HG03039 (cell line): ENCODE measurements at regions not wholly inside any gene's neighbourhood (a gene's known extent, or its start where the extent isn't known, plus 50 kb on each side); places are given as distances from the start of the nearest gene placed in this dataset.
A peak's percentile ranks its signal among the peaks of the same experiment; 100 is the strongest.

ENCODE experiments used
- ATAC-seq: cut with Tn5 transposase; IDR thresholded peaks from one replicate; pipeline ENCODE4 v1.9.1; 2021; ENCODE audit warnings: mild to moderate bottlenecking, moderate library complexity; ENCODE audit not compliant: unreplicated experiment

DNA sequence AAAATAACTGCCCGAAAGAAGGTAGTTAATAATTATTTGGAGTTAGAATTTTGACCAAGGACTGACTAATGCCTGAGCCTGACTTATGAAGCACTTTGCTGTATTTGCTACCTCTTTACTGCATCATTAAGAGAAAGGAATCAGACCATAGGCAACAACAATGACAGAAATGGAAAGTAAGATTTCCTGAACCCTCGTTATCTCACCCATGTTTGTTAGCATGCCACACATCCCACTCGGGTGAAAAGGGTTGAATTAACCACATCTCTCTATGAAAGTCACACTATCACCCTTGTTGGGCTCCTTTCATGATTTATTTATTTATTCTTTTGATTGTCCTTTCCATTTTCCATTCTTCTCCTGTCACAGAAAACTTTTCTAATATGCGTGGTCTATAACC, 59.6 kb downstream of the OLIG3 start:
- ATAC-seq = no peak

DNA sequence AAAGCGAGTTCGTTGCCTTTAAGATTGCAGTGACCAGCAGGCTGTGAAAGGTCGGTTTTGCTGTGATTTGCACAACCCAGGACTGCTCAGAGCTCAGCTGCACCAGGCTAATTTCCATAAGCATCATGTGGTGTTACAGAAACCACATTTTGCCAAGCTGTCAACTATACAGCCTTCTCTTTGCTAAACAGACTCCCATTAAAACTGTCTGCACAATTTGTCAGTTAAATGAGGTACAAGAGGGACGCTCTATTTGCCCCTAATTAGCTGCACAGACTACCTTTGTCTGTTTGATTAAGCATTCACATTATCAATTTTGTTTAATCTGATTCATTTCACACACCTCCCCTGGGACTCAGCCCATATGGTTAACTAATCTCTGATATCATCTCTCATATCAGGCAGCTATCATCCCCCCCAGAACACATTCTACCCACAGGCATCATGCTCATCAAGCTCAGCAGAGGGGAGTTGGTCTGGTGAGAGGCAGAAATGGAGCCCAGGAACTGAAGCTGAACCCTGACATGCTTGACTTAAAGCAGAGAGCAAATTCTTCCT, 62.1 kb downstream of the OLIG3 start:
- ATAC-seq = peak; percentile 74

DNA sequence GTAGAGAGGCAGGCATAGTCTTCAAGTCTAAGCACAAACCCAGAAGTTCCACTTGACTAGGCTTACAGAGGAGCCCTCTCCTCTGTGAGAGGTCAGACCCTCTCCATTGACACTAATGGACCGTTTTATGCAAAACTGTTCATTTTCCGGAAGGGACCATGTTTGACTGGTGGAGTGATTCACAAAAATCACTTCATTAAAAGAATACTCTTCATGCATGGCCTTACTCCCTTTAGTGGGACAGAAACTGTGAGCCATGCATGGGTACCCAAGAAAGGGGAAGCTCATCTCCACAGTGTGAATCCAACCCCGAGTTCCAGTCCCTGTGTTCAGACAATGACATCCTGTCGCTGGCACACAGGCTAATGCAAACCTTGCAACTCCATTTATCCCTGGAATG, 63.2 kb downstream of the OLIG3 start:
- ATAC-seq = no peak

DNA sequence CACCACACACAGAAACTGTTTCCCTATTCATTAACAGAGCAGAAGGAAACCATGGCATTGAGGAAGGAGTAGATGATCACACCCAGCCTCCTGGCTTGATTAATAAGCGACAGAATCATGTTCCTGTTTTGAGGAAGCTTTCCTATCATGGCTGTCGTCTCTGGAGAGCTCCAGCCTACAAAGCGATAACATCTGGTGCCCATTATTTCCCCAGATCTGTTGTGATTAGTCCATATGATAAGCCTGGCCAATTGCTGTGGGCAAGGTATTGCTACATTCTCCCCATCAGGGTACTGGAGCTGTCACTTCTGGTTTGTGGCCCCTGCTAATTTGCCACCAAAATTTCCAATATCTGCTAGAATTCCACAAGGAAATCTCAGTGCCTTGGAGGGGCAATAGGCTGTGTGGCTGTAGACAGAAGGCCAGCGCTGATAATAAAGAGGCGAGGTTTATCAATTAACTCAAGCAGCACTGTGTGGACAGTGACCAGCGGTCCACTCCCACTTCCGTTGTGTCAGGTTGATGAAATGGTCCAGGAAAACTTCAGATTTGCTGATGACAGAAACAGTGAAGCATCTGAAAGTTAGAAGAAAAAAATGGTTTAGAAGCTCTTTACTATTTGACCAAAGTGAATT, 66.4 kb downstream of the OLIG3 start:
- no peak for ATAC-seq

DNA sequence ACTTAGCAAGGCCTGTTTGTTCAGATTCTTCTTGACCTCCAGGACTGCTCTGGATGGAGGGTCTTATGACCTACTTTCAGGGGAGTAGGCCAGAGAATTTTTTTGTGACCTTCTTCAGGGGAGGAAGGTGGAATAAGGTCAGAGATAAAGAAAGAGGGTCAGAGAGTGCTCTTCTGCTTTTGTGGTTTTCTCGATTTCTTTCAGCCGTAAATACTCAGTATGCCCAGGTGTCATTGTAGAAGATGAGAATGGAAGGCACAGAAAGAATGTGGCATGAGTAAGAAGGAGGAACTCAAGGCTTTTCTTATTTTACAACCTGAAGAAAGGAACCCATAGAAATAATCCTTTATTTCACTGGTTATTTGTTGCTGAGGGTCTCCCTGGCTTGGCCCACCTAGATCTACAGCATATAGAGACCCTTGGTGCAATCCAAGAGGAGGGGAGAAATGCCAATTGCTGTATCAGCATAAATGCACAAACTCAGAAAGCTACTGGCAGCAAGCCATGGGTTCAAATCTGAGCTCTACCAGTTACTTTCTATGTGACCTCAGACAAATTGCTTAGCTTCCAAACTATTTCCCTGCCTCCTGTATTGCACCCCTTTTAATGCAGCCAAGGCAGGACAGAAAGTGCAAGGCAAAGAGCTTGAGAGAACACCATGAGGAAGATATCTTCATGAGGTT, 68.0 kb downstream of the OLIG3 start:
- ATAC-seq = no peak

DNA sequence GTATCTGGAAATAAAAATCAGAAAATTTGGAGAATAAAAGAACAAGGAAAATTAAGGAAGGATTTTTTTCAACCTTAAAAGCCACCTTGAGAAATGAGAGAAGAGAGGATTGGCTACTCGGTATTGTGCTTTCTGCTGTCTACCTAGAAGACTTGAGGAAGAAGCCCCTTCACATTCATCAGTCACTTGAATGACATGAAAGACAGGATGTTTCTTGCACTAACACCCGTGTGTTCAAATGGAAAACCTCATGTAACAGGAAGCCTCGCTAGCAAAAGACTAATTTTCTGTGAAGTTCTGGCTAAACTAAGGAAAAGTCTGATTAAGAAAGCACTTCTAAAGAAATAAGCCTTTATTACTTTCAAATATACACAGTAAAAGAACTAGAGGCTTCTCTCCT, 69.9 kb downstream of the OLIG3 start:
- ATAC-seq = no peak

DNA sequence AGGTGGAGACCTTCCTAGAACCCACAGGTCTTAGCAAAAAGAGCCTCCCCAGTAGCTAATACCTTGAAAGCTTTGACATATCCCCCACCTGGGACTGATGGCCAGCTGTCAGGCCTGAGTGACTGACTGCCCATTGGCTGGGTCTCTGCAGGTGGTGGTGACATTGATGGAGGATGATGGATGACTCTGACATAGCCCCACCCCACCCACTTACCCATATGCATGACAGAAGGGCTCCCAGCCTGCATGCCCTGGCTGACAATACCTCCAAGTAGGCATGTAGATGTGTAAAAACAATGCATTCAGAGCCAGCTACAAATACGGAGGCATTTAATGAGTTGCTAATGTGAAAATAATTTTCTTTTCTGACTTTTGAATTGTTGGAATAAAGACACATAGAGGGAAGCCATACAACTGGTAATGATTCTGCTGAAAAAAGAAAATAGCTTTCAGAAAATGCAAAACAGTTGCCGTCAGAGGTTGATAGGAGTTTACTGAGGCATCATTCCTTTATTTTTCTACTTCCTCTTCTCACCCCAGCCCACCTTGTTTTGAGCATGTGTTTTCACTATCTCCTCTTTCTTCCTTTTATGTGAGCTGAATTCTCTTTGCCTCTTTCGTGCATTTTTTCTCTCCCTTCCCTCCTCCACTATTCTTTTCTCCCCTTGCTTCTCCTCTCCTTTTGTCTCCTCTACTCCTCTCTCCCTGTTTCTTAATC, 70.6 kb downstream of the OLIG3 start:
- no peak for ATAC-seq

DNA sequence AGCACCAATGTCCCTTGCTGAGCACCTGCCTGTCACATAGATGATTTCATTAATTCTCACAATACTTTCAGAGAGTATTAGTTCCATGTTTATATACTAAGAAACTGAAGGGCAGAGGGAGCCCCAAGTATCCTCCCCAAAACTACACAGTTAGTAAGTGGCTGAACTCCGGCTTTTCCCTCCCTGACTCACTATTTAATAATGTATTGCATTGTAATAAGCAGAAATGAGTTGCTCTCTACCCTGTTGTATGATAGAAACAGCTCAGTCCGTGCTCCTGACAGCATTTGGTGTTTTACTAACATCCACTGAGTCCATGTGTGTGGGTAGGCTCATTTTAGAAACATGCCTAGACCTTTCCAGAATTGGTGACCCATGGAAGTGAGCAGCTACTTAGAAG, 76.8 kb downstream of the OLIG3 start:
- ATAC-seq = no peak

DNA sequence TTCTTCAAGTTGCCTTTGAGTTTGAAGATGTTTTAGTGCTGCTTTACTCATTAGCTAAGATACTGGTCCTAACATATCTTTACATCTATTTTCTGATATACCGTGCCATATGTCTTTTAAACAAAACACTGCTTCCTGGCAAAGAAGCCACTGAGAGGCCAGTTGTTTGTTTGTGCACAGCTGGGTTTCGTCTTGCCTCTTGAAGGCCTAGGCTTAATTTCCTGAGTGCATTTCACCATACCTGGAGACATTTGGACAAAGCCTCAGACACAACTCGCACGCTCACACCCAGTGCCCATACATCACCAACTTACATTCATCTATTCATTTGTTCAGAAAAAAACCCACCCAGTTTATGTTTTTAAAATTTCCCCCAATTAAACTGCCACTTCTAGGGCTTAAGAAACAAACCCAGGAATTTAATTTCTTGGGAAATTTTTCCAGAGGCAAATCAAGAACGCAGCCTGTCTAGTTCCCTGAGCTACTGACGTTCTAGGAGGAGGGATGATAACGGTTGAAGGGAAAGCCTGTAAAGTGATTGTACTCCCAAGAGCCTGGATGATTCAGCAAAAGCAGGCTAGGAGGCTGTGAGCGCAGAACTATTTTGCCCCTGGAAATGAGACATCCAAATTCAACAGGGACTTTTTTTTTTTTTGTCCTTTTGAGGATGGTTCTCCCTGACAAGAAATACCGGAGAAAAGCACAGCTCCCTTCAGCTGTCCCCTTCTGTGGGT, 77.7 kb downstream of the OLIG3 start:
- ATAC-seq = no peak

DNA sequence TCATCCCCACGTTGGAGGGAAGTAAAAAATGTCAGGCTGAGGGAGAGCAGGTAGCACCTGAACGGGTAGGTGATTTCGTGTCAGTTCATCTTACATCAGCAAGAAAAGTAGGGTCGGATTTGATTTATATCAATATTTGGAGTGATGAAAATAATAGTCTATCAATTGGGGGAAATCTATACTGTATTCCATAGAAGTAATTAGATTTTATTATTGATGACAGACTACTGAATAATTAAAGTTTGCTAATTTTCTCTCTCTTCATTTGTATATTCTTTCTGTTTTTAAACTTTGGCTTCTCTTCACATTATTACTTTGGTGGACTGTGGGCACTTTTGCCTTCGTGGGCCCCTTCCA, 78.4 kb downstream of the OLIG3 start:
- ATAC-seq = no peak

DNA sequence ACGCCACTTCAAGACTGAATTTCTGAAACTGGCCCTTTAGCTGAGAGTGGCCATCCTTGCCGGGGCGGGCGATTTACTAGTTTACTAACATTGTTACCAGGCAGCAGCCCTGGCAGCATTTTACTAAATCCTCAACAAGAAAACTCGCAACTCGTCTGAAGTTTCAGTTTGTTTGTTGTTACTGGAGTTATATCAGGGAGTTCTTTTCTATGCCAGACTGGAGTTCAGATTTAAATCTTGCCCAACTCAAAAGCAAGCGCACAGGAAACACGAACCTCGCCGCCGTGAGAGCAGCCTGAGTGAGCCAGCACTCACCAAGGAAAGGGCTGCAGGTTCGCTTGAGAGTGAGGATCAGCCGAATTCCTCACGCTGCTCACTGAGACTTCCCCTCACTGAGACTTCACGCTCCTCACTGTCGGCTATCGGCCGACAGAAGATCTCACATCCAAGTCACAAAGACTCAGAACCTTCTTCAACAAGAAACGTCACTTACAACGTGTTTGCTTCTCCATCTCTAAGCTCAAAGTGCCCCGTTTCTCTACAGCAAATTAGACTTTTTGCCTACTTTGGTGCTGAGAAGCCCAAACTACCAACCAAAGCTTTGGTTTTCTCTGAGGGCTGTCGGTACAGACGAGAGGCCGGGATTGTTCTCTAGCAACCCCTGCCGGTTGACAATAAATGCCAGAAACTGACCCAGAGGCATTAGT, 78.9 kb downstream of the OLIG3 start:
- peak; percentile 88 for ATAC-seq

DNA sequence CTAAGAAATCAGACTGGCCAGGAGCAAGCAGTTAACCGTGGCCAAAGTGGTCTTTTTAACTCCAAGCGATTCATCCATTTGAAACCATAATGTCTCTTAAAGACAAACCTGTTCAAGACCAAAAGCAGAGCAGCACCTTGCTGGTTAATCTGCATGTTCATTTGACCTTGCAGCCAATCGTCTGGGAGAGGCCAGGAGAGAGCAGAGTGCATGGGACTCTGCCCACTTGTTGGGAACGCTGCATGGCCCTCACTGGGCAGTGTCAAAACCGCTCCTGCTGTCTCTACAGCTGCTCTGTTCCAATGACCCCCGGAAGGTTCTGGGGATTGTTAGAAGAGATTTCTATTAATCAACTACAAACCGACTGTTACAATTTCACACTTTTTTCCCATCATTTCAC, 79.6 kb downstream of the OLIG3 start:
- no peak for ATAC-seq

DNA sequence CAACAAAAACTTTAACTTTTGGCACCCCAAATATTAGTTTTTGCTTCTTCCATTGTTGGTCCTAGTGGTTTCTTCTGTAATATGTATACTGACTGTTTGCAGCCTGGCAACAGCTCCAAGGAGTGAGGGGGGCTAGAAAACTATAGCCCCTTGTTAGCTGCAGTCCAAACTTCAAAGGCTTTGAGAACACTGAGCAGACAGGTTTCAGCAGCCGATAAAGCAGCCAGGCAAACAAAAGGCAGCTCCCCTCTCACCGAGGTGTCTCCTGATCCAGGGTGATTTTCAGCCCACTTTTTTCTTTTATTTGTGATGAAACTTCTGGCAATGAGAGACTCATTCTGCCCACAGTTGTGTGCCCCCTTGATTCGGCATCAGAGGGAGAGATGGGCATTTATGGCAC, 80.7 kb downstream of the OLIG3 start:
- no peak for ATAC-seq

DNA sequence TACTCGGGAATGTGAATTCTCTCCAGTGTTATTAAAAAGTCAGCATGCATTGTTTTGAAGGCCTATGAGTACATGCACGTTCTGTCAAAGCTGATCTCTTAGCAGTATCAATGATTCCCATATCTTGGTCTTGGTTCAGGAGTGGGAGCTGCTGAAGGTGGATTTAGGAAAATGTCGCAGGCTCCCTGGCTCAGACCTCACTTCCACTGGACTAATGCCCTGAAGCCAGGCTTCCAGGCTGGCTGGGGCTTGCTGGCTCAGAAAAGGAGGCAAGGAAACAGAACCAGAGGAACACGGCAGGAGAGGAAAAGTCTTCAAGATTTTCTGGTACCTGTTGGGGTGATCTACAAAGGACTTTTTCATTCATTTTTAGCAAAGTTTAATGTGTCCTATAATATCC, 81.6 kb downstream of the OLIG3 start:
- no peak for ATAC-seq

DNA sequence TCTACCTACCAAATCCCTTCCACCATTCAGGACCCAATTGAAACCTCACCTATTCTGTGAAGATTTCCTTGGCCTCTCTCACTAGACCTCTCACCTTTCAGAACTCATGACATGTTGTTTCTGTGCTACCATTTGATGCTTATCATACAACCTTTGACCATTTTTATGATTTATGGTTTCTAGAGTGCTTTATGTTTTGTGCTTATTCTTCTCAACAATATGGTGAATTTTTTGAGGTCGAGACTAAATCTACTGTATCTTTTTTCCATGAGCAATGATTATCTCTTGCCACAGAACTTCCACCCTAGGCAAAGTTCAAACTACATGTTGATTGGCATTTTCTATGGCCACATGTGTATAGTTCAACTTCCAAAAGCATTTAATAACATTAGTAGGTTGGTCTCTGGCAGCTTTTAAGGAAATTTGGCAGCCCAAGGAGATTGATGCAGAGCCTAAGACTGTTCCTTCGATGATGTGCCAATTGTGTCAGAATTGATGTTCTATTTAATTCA, 84.9 kb downstream of the OLIG3 start:
- no peak for ATAC-seq

DNA sequence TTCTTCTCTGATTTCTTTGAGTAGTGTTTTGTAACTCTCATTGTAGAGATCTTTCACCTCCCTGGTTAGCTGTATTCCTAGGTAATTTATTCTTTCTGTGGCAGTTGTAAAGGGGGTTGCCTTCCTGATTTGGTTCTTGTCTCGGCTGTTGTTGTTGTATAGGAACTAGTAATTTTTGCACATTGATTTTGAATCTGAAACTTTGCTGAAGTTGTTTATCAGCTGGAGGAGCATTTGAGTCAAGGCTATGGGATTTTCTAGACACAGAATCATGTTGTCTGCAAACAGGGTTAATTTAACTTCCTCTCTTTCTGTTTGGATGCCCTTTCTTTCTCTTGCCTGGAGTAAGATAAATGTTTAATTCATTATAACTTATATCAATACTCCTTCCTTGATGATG, 86.4 kb downstream of the OLIG3 start:
- ATAC-seq = no peak

DNA sequence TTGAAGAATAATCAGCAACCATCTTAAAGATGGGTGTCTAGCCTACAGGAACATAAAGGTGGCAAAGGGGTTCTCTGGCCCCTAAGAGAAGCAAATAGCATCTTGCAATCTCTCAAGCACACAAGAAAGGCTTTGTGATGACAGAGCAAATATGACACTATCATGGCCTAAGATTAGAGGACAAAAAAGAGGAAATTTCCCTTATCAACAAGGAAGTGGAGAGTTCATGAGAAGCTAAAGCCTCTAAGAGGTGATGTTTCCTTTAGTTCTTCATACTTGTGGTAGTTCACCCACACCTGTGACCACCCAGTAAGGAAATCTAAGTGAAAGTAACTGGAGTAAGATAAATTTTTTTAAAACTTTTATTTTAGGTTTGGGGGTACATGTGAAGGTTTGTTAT, 88.4 kb downstream of the OLIG3 start:
- no peak for ATAC-seq

DNA sequence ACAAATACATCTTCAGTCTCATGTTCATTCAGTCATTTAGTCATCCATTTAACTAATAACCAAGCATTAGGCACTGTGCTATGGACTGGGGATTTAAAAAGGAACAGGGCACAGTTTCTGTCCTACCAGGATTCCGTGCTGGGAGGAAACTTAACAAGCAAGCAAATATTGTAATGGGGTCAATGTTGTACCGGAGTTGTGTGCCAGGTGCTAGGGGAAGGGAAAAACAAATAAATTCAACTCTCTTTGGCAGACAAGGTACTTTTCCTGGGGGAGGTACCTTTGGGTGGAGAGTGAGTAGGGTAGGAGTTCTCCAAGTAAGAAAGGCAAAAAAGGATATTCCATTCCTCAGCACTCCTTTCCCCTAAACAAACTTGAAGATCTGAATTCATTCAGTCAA, 90.3 kb downstream of the OLIG3 start:
- no peak for ATAC-seq

DNA sequence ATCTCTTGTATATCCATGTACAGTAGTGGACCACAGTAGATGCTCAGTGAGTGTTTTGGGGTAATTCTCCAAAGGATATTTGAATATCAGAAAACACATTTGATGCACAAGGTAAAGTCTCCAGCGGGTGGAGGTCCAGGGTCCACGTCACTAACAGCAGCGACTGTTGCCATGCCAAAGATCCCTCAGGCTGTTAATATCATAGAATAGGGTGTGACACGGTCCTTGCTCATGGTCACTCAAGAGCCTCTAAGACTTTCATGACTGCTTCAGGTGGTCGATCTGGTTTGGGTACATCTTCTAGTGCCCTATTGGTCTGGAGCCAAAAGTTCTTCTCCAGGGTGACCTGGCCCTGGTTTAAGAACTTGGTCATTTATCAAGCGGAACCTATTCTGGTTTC, 90.8 kb downstream of the OLIG3 start:
- no peak for ATAC-seq

DNA sequence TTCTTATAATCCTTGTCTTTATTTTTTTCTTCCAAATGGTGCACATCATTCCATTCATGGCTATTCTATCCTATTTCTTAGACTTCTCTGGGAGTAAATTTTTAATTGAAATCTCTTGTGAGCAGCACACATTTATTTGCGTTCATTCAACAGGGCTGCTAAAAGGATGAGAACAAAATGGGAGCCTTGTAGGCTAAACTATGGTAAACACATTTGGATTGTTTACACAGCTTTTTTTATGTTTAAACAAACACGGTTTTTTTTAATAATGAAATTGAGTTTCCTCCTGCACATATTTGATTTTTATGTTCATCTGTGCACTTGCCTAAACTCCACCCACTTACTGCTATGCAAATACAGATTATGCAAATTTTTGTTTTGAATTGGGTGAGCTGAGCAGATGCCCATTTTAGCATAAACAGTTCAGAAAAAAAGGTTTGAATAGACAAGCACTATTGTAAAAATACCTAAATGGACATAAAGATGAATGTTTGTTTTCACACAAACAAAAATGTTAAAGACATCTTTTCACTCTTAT, 92.0 kb downstream of the OLIG3 start:
- no peak for ATAC-seq
